HUES6 (cell line): ENCODE measurements at regions not wholly inside any gene's neighbourhood (a gene's known extent, or its start where the extent isn't known, plus 50 kb on each side); places are given as distances from the start of the nearest gene placed in this dataset.

Experiments
- H3K27ac ChIP-seq: 2 replicates; pipeline ENCODE4 v1.7.0; 2013; ENCODE audit warnings: low read depth, mild to moderate bottlenecking, low read length, inconsistent platforms
- H3K27me3 ChIP-seq: 2 replicates; pipeline ENCODE4 v1.6.1; 2013; ENCODE audit warnings: low read length; ENCODE audit not compliant: control insufficient read depth, insufficient read depth
- H3K36me3 ChIP-seq: 2 replicates; pipeline ENCODE4 v1.6.1; 2013; ENCODE audit warnings: low read length; ENCODE audit not compliant: control insufficient read depth, insufficient read depth
- H3K4me1 ChIP-seq: 2 replicates; pipeline ENCODE4 v1.6.1; 2013; ENCODE audit warnings: low read length; ENCODE audit not compliant: control insufficient read depth, insufficient read depth
- H3K4me3 ChIP-seq: 2 replicates; pipeline ENCODE4 v1.5.1; 2013; ENCODE audit warnings: low read depth, low read length
- H3K9ac ChIP-seq: one replicate; pipeline ENCODE4 v1.6.1; 2013; ENCODE audit warnings: mild to moderate bottlenecking, low read length
- H3K9me3 ChIP-seq: 2 replicates; pipeline ENCODE4 v1.6.1; 2013; ENCODE audit warnings: low read depth, low read length; ENCODE audit not compliant: control insufficient read depth, insufficient read depth

- H3K4me3 ChIP-seq: no peak overlapping the region
- no peaks in the 10 kb centered on the region for H3K36me3 ChIP-seq
- H3K9ac ChIP-seq: no peak overlapping the region
- no peak overlapping the region for H3K27ac ChIP-seq
- no peaks in the 10 kb centered on the region; the same call in 1 of the 2 replicates for H3K4me1 ChIP-seq
- H3K27me3 ChIP-seq: no peaks in the 10 kb centered on the region
- no peaks in the 10 kb centered on the region for H3K9me3 ChIP-seq
Measured at GRCh38 chr2:237185553-237185925, 99.8 kb downstream of the COPS8 start.

- Histone ChIP-seq H3K9me3 (no peaks in the 10 kb centered on the region; the same call in 1 of the 2 replicates), H3K36me3 (no peaks in the 10 kb centered on the region), H3K9ac (no peak overlapping the region), H3K27ac (no peak overlapping the region), H3K4me1 (no peaks in the 10 kb centered on the region; the same call in none of the 2 replicates), H3K4me3 (no peak overlapping the region), H3K27me3 (no peaks in the 10 kb centered on the region)
Measured at GRCh38 chr2:237189799-237190198, 104.1 kb downstream of the COPS8 start.

GRCh38 chr2:237190966-237191713 lies 105.5 kb downstream of the COPS8 start:
- Histone ChIP-seq H3K27ac (no peak overlapping the region), H3K36me3 (no peaks in the 10 kb centered on the region), H3K4me1 (no peaks in the 10 kb centered on the region; the same call in 1 of the 2 replicates), H3K9me3 (no peaks in the 10 kb centered on the region; the same call in 1 of the 2 replicates), H3K9ac (no peak overlapping the region), H3K27me3 (no peaks in the 10 kb centered on the region), H3K4me3 (no peak overlapping the region)

GRCh38 chr2:237191714-237192081 lies 106.0 kb downstream of the COPS8 start:
- Histone ChIP-seq H3K4me1 (peaks cover 4% of the 10 kb centered on the region; the same call in 1 of the 2 replicates), H3K4me3 (no peak overlapping the region), H3K27me3 (no peaks in the 10 kb centered on the region), H3K9me3 (no peaks in the 10 kb centered on the region; the same call in 1 of the 2 replicates), H3K9ac (no peak overlapping the region), H3K27ac (no peak overlapping the region), H3K36me3 (no peaks in the 10 kb centered on the region)

GRCh38 chr2:237192881-237193280 lies 107.2 kb downstream of the COPS8 start:
- Histone ChIP-seq H3K4me1 (peaks cover 16% of the 10 kb centered on the region), H3K36me3 (no peaks in the 10 kb centered on the region), H3K9ac (no peak overlapping the region), H3K4me3 (no peak overlapping the region), H3K27me3 (no peaks in the 10 kb centered on the region), H3K27ac (no peak overlapping the region), H3K9me3 (no peaks in the 10 kb centered on the region; the same call in 1 of the 2 replicates)

GRCh38 chr2:237193436-237193835 lies 107.7 kb downstream of the COPS8 start:
- Histone ChIP-seq H3K4me3 (no peak overlapping the region), H3K36me3 (no peaks in the 10 kb centered on the region), H3K9me3 (no peaks in the 10 kb centered on the region; the same call in 1 of the 2 replicates), H3K9ac (no peak overlapping the region), H3K4me1 (peaks cover 21% of the 10 kb centered on the region), H3K27ac (no peak overlapping the region), H3K27me3 (no peaks in the 10 kb centered on the region)

- Histone ChIP-seq H3K4me3 (no peak overlapping the region), H3K36me3 (no peaks in the 10 kb centered on the region), H3K4me1 (peaks cover 28% of the 10 kb centered on the region), H3K9me3 (no peaks in the 10 kb centered on the region; the same call in 1 of the 2 replicates), H3K9ac (no peak overlapping the region), H3K27me3 (no peaks in the 10 kb centered on the region), H3K27ac (no peak overlapping the region)
Measured at GRCh38 chr2:237194081-237194480, 108.4 kb downstream of the COPS8 start.

GRCh38 chr2:237194906-237195305 lies 109.2 kb downstream of the COPS8 start:
- H3K9ac ChIP-seq: no peak overlapping the region
- H3K4me1 ChIP-seq: peaks cover 35% of the 10 kb centered on the region
- H3K27ac ChIP-seq: no peak overlapping the region
- H3K27me3 ChIP-seq: no peaks in the 10 kb centered on the region
- no peaks in the 10 kb centered on the region for H3K36me3 ChIP-seq
- H3K4me3 ChIP-seq: no peak overlapping the region
- peaks cover 4% of the 10 kb centered on the region; the same call in 1 of the 2 replicates for H3K9me3 ChIP-seq

- Histone ChIP-seq H3K4me3 (no peak overlapping the region), H3K4me1 (peaks cover 35% of the 10 kb centered on the region), H3K9ac (no peak overlapping the region), H3K9me3 (peaks cover 11% of the 10 kb centered on the region), H3K27ac (no peak overlapping the region), H3K27me3 (no peaks in the 10 kb centered on the region), H3K36me3 (no peaks in the 10 kb centered on the region)
Measured at GRCh38 chr2:237195396-237196120, 109.9 kb downstream of the COPS8 start.

GRCh38 chr2:237196409-237196808 lies 110.7 kb downstream of the COPS8 start:
- peaks cover 13% of the 10 kb centered on the region for H3K9me3 ChIP-seq
- no peak overlapping the region for H3K9ac ChIP-seq
- no peaks in the 10 kb centered on the region for H3K27me3 ChIP-seq
- no peaks in the 10 kb centered on the region for H3K36me3 ChIP-seq
- no peak overlapping the region for H3K4me3 ChIP-seq
- peaks cover 40% of the 10 kb centered on the region for H3K4me1 ChIP-seq
- no peak overlapping the region for H3K27ac ChIP-seq
